ENCODE measurements at regions not wholly inside any gene's neighbourhood (a gene's known extent, or its start where the extent isn't known, plus 50 kb on each side); places are given as distances from the start of the nearest gene placed in this dataset.
"Not testable (repeated sequence)": the region's sequence is repeated elsewhere in the genome, so short reads cannot be mapped to it uniquely, and the experiment has no call there.

GRCh38 chr3:88282528-88283241, 132.9 kb downstream of the C3orf38 start:
- TF ChIP-seq CTCF (conservative IDR thresholded peaks at IDR 0.05): no peak
- no peak overlapping the region for H3K27ac ChIP-seq

- no peak overlapping the region for H3K27ac ChIP-seq
- no peak for TF ChIP-seq CTCF (conservative IDR thresholded peaks at IDR 0.05)
- no peak for TF ChIP-seq ZFX (IDR thresholded peaks at IDR 0.05)
These were observed 133.5 kb downstream of the C3orf38 start for GRCh38 chr3:88283242-88283592.

GRCh38 chr3:88291486-88291885, 141.7 kb downstream of the C3orf38 start:
- no peak overlapping the region for H3K27ac ChIP-seq
- TF ChIP-seq ZFX (IDR thresholded peaks at IDR 0.05): no peak

GRCh38 chr3:88298189-88298588, 148.4 kb downstream of the C3orf38 start:
- TF ChIP-seq ZFX (IDR thresholded peaks at IDR 0.05): no peak
- TF ChIP-seq CTCF (conservative IDR thresholded peaks at IDR 0.05): no peak
- no peak overlapping the region for H3K27ac ChIP-seq

GRCh38 chr3:88301273-88301995, 151.7 kb downstream of the C3orf38 start:
- no peak overlapping the region for H3K27ac ChIP-seq
- TF ChIP-seq ZFX (IDR thresholded peaks at IDR 0.05) (no peak), CTCF (conservative IDR thresholded peaks at IDR 0.05) (no peak)

GRCh38 chr3:88301996-88302393, 152.2 kb downstream of the C3orf38 start:
- H3K27ac ChIP-seq: no peak overlapping the region
- no peak for TF ChIP-seq ZFX (IDR thresholded peaks at IDR 0.05)
- TF ChIP-seq CTCF (conservative IDR thresholded peaks at IDR 0.05): no peak

- H3K27ac ChIP-seq: not testable (repeated sequence)
These were observed 153.7 kb downstream of the C3orf38 start for GRCh38 chr3:88303331-88303904.

- no peak overlapping the region for H3K27ac ChIP-seq
- no peak for TF ChIP-seq ZFX (IDR thresholded peaks at IDR 0.05)
- TF ChIP-seq CTCF (conservative IDR thresholded peaks at IDR 0.05): no peak
These were observed 157.9 kb downstream of the C3orf38 start for GRCh38 chr3:88307666-88308065.

Data from C4-2B (cell line).